HepG2 (cell line): ENCODE measurements at regions not wholly inside any gene's neighbourhood (a gene's known extent, or its start where the extent isn't known, plus 50 kb on each side); places are given as distances from the start of the nearest gene placed in this dataset.

Experiments used
- ARNTL ChIP-seq: sonication (generic); formaldehyde crosslinking; IDR thresholded peaks from 2 replicates; pipeline ENCODE4 v1.4.0; 2020; ENCODE audit warnings: mild to moderate bottlenecking, missing genetic modification reagents
- CREM ChIP-seq, 2 experiments: sonication (generic) in 1 of 2; formaldehyde crosslinking in 1 of 2; IDR thresholded peaks; 2 replicates each; pipeline versions ENCODE4 v1.4.0 to v1.6.1; 2016 to 2020; ENCODE audit warnings: antibody characterized with exemption in 1 of 2, mild to moderate bottlenecking in 1 of 2, missing genetic modification reagents in 1 of 2
- ERF ChIP-seq: IDR thresholded peaks from 2 replicates; pipeline ENCODE4 v1.6.1; 2018; ENCODE audit warnings: missing biosample characterization, missing genetic modification reagents
- ZNF274 ChIP-seq: sonication (generic); formaldehyde crosslinking; IDR thresholded peaks from 2 replicates; pipeline ENCODE4 v1.5.1; 2020; ENCODE audit warnings: mild to moderate bottlenecking, missing genetic modification reagents
- ZNF317 ChIP-seq: sonication (generic); formaldehyde crosslinking; IDR thresholded peaks from 2 replicates; pipeline ENCODE4 v1.5.0; 2020; ENCODE audit warnings: mild to moderate bottlenecking, missing genetic modification reagents
- ZNF629 ChIP-seq: sonication (generic); formaldehyde crosslinking; conservative IDR thresholded peaks from 2 replicates; pipeline ENCODE4 v1.5.0; 2020; ENCODE audit warnings: missing genetic modification reagents
- TF ChIP-seq, protein P1 (sequence below): sonication (generic); formaldehyde crosslinking; IDR thresholded peaks from 2 replicates; pipeline ENCODE4 v1.5.0; 2020; ENCODE audit warnings: mild to moderate bottlenecking, missing genetic modification reagents, moderate library complexity
- TF ChIP-seq, protein P2 (sequence below): sonication (generic); formaldehyde crosslinking; IDR thresholded peaks from 2 replicates; pipeline ENCODE4 v1.9.0; 2021; ENCODE audit warnings: missing genetic modification reagents, borderline replicate concordance

DNA sequence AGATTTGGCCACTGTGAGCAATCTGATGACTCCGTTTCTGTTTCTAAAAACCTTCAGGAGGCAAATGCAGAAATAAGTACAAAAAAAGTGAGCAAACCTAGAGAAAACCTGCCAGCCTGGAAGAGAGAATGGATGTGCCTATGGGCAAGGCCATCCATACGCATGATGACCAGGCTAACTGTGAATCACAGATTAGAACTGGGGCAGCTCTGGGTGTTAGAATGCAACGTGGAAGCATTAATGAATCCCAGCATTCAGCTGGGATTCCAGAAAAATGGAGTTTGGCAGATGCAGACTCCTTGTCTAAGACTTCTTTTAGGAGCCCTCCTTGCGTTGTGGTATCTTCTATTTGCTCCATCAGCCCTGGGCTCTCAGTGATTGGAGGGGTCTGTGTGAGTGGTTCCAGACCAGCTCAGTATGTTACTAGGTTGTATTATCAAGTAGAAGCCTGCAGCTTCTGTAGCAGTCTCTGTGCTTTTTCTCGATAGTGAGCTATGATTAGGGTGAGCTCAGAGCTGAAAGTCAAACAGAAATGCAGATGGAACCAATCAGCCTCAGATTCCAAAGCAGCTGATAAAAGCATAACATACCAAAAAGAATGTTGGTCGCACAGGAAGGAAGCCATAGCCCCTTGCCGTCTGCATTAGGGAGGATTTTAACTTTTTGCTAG is 154.0 kb downstream of the PSMG1 start:
- TF ChIP-seq ERF (CRISPR knock-in tag), result no peak
- no peak for TF ChIP-seq CREM (IDR thresholded peaks at IDR 0.05)
- TF ChIP-seq CREM (CRISPR knock-in tag; IDR thresholded peaks at IDR 0.05), result no peak
- TF ChIP-seq ZNF317 (CRISPR knock-in tag), result no peak
- TF ChIP-seq, protein P1, sequence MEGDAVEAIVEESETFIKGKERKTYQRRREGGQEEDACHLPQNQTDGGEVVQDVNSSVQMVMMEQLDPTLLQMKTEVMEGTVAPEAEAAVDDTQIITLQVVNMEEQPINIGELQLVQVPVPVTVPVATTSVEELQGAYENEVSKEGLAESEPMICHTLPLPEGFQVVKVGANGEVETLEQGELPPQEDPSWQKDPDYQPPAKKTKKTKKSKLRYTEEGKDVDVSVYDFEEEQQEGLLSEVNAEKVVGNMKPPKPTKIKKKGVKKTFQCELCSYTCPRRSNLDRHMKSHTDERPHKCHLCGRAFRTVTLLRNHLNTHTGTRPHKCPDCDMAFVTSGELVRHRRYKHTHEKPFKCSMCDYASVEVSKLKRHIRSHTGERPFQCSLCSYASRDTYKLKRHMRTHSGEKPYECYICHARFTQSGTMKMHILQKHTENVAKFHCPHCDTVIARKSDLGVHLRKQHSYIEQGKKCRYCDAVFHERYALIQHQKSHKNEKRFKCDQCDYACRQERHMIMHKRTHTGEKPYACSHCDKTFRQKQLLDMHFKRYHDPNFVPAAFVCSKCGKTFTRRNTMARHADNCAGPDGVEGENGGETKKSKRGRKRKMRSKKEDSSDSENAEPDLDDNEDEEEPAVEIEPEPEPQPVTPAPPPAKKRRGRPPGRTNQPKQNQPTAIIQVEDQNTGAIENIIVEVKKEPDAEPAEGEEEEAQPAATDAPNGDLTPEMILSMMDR (CRISPR knock-in tag), result no peak
- TF ChIP-seq, protein P2, sequence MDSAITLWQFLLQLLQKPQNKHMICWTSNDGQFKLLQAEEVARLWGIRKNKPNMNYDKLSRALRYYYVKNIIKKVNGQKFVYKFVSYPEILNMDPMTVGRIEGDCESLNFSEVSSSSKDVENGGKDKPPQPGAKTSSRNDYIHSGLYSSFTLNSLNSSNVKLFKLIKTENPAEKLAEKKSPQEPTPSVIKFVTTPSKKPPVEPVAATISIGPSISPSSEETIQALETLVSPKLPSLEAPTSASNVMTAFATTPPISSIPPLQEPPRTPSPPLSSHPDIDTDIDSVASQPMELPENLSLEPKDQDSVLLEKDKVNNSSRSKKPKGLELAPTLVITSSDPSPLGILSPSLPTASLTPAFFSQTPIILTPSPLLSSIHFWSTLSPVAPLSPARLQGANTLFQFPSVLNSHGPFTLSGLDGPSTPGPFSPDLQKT (CRISPR knock-in tag), result no peak
- no peak for TF ChIP-seq ZNF274 (CRISPR knock-in tag)
- TF ChIP-seq ARNTL (CRISPR knock-in tag), result no peak
- TF ChIP-seq ZNF629 (CRISPR knock-in tag), result no peak
